Spleen (tissue), 7 donors: ENCODE measurements at regions not wholly inside any gene's neighbourhood (a gene's known extent, or its start where the extent isn't known, plus 50 kb on each side); places are given as distances from the start of the nearest gene placed in this dataset.

Experiments used
- POLR2A ChIP-seq, 3 donors: fragments of 450-650 bp; IDR thresholded peaks; one replicate each; pipeline ENCODE4 v1.5.1; 2017; ENCODE audit warnings: antibody characterized with exemption in 3 of 3, mild to moderate bottlenecking in 1 of 3
- POLR2AphosphoS5 ChIP-seq, 3 donors: sonication (generic); formaldehyde crosslinking; IDR thresholded peaks; one replicate each; pipeline ENCODE4 v1.5.1; 2017; ENCODE audit warnings: antibody characterized with exemption in 3 of 3
- TF ChIP-seq, protein P1 (sequence below), 11 experiments: fragments of 200-600 bp in 7 of 11; fragments of 450-650 bp in 4 of 11; sonication (generic) in 4 of 11; IDR thresholded peaks in 8 of 11; conservative IDR thresholded peaks in 3 of 11; 1 replicate in 7 of 11; 2 replicates in 4 of 11; pipeline versions ENCODE4 v1.4.0 to v1.8.0; 2016 to 2021; ENCODE audit warnings: antibody characterized with exemption in 11 of 11, inconsistent platforms in 4 of 11, mild to moderate bottlenecking in 1 of 11
- donor health status: DM: no; HTN: no; CAD: no; lungs with moderate emphysema.
- donor health status: DM: no; HTN: no; CAD: no.
- donor health status: DM: no; HTN: no; CAD: no.

DNA sequence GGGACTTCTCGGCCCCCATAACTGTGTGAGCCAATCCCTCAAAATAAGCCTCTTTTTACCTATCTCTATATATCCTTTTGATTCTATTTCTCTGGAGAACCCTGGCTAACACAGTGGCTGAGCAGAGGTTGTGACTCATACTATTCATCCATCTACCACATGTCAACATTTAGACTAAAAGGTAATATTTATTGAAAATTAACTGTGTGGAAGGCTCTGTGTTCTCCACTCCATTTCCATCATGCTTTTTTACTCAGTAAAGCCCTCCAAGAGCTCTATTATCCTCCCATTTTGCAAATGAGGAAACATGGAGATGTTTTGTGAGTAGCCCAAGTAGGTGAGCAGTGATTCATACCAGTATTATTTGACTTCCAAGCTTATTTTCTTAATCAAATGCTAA, 217.9 kb upstream of the DCBLD2 start:
- TF ChIP-seq, protein P1, sequence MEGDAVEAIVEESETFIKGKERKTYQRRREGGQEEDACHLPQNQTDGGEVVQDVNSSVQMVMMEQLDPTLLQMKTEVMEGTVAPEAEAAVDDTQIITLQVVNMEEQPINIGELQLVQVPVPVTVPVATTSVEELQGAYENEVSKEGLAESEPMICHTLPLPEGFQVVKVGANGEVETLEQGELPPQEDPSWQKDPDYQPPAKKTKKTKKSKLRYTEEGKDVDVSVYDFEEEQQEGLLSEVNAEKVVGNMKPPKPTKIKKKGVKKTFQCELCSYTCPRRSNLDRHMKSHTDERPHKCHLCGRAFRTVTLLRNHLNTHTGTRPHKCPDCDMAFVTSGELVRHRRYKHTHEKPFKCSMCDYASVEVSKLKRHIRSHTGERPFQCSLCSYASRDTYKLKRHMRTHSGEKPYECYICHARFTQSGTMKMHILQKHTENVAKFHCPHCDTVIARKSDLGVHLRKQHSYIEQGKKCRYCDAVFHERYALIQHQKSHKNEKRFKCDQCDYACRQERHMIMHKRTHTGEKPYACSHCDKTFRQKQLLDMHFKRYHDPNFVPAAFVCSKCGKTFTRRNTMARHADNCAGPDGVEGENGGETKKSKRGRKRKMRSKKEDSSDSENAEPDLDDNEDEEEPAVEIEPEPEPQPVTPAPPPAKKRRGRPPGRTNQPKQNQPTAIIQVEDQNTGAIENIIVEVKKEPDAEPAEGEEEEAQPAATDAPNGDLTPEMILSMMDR (IDR thresholded peaks at IDR 0.05 in 8 of 11, conservative IDR thresholded peaks at IDR 0.05 in 3 of 11): no peak
- no peak for TF ChIP-seq POLR2AphosphoS5 (IDR thresholded peaks at IDR 0.05)
- TF ChIP-seq POLR2A (IDR thresholded peaks at IDR 0.05): no peak
